ENCODE measurements at regions not wholly inside any gene's neighbourhood (a gene's known extent, or its start where the extent isn't known, plus 50 kb on each side); places are given as distances from the start of the nearest gene placed in this dataset.

DNA sequence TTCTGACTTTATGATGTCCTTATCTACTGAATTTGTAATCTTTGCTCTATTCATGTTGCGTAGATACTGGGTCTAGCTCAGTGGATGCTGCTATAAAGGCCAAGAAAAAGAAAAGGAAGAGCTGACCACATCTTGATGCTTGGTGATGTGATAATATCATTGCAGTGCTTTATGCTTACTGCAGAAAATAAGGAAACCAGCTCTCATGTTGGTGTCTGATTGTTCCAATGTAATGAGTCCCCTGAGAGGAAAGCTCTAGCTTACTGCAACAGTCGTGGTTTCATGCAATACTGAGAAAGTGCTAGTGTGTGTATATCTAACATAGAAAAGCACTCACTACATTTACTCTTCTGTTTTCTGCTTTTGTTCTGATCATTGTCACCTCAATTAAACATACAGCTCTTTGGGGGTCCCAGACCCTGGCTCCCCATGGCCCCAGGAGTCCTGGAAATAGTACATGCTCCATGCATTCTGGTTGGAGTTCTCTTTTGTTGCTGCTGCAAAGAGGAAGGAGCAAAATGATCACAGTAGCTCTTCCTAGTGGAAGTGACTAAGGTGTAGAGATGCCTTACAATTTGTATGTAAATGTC lies 338.8 kb downstream of the CYRIA start:
- no peak for DNase-seq

DNA sequence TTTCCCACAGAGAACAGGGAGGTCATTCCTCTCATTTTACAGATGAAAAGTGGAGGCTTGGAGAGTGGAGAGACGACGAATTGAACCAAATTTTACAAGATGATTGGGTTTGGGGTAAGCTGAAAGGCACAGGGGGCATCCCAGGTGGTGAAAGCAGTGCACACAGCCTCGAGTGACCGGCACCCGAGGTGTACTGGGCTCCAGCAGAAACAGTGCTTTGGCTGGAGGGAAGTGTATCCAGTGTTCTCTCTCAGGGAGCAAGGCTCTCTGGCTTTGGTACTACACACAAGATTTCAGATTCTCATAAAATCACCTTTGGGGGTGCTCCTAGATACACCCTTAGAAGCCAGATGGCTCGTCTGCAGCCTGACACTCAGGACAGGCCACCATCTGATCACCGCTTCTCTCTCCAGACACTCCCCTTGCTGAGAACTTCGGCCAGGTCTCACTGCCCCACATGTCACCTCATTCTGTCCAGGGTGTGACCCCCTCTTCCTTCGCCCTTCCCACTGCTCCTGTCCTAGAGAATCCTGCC lies 339.6 kb downstream of the CYRIA start:
- no peak for DNase-seq

DNA sequence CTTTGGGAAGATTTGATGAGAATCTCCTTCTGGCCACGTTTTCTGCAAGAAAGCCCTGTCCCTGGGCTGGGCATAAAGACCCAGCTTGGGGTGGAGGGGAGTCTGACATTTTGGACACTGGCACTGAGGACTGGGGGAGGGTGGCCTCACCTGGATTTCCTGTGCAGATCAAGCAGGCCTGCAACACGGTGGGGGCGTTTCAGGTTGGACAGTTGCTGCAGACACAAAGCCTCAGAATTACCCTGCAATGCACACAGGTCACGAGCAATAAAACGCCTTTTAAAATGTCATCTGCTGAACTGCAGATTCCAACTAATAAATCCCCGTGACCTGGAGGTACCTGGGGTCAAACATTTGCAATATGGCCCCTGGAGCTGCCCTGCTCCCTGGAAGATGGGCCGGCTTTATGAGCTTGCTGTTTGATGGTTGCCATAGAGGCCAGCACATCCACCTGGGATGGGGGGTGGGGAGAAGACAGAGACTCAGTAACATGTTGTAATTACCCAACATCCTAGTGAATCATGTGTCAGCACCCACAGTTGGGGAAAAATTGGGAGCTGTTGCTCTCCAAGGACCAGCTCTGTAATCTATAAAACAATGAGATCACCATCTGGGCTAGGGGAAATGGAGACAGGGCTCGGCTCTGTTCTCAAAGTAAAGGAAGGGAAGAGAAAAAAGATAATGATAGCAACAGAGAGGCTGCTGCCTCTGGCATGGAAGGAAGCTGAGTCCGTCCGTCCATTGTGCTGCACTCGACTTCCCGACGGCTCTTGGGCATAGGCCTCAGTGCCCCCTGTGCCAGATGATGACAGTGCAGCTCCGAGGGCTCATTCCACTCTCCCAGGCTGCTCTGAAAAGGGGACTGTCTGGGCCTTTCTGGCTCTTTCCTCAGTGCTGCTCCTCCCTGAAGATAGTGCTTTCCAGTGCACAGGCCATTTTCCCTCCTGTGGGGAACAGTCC lies 340.3 kb downstream of the CYRIA start:
- no peak for DNase-seq

DNA sequence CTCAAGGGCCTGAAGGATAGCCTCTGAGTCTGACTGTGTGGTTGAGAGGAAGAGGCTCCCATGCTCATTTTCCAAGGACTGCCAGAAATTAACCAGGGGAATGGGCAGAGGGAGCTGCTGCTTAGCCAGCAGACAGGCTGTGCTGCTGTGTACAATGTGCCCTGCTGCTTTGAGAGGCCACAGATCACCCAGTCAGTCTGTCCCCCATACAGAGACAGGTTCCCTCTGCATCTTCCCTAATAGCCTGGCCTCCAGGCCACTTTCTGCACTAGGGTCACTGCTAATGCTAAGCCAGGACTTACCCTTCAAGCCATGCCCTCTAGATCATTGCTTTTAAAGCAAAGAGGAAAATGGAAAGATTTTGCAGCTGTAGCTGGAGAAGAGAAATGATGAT lies 341.1 kb downstream of the CYRIA start:
- no peak for DNase-seq

DNA sequence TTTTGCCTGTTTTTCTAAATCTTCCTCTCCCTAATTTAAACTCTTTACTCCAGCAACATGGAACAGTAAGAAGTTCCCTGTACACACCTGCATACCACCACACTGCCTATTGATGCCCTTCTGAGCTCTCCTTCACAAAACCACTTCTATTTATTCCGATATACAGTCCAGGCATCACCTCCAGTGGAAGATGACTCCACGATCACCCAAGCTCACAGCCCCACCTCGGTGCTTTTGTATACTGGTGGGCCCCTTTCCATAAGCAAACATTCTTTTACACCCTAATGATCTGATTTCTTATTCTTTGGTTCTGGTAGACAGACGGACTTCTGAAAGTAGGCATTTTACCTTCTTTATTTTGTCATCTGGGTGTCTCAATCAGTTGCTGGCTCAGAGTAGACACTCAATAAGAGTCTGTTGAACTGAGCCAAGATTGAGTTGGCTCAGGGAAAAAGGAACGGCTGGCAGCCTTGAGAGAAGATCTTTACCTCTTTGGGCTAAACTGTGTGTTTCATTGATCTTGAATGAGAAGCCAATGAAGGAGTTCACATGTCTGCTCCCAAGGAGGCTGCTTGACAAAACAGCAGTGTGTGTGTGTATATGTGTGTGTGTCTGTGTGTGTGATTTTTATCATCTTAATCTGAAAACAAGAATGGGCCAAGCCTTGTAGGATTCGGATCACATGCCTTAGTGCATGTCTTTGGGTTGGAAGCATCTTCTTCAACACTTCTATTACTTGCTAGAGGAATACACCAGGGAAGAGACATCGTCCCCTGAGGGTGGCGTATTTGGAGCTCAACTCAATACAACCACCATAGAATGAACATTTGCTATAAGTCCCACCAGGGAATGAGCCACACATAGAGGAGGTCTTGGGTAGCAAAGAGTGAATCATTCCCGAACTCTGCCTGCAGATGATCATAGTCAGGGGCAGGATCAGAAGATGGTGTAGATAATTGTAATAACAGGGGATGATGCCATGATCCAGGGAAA lies 341.8 kb downstream of the CYRIA start:
- no peak for DNase-seq

DNA sequence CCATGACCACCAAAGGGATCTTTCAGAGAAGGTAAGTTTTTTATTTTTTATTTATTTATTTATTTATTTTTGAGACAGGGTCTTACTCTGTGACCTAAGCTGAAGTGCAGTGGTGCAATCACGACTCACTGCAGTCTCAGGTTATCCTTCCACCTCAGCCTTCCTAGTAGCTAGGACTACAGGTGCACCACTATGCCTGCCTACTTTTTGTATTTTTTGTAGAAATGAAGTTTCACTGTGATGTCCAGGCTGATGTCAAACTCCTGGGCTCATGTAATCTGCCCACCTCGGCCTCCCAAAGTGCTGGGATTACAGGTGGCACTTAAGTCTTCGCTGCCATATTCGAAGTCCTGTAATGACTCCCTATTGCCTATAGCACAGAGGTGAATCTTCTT lies 342.5 kb downstream of the CYRIA start:
- no peak for DNase-seq

DNA sequence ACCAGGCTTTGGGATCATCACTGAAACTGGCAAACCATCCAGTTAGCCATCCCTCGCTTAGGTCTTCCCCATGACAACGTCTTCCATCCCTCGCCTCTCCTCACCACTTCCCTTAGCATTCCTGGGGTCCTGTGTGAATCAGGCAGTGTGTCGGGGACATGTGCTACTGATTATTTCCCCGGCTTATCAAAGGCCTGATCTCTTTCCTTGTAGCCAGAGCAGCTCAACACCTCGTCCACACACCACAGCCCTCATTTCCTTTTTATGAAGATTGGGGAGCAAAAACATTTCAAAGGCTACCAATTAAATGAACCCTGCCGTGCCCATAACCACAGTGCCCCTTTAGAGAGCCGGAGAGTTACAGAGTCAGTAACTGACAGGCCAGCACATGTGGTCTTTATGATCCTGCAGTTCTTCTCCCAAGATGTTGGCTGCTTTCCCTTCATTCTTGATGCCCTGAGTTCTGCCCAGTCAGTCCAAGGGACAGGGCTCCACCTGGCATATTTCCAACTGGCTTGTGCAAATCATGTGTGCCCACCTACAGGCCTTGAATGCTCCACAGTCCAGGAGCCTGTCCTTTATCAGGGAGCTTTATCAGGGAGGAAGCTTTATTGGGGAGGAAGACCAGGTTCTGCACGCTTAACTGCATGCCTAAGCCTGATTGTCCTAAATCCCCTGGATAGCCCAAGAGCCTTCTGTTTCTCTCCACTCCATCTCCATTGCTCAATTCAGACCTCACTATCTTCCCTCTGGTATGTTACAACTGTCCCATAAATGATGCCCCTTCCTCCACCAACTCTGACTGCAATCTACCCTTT lies 343.1 kb downstream of the CYRIA start:
- DNase-seq: no peak

DNA sequence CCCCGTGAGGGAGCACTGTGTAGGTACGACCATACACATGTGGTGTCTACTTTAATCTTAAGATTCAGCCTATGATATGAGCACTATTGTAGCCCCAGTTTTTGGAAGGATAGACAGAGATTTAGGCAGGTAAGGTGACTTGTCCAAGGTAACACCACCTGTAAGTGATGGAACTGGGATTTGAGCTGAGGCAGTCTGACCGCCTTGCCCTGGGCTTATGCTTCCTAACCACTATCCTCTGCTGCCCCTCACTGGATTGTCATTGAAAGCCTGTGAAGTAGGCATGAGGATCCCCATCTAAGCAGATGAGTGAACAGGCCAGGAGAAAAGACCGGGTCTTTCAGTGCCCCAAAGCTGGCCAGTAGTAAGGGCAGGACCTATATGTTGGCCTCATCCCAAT lies 343.8 kb downstream of the CYRIA start:
- no peak for DNase-seq

DNA sequence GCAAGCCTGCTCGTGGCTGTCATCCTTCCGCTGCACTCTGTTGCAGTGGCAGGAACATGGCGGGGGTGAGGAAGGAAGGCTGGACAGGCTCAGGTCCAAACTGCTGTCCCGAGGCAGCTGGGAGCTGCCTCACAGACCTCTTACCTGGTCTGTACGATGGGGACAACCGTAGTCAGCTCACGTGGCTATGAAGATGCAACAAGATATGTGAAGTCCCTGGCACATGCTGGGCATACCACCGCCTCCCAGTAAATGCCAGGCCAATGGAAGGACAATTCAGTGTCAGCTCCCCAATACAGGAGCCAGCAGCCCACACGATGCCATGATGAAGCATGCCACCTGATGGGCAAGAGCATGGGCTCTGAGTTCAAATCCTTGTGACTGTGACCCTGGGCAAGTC lies 344.4 kb downstream of the CYRIA start:
- no peak for DNase-seq

DNA sequence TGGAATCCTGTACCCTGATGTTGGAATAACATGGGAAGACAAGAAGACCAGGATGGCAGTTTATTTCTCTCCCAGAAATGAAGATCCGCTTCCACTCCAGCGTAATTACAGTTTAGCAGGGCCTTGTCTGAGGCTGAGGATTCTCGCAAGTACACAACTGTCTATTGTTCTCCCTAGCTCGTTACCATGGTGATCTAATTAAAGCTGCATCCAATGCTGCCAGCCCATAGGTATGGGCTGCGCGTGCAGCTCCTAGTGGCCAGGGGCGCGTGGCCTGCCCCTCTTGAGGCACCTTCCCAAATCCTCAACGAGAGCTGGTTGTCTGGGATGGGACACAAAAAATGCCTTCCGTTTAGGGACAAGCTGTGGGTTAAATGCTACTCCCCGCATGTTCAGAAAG lies 344.9 kb downstream of the CYRIA start:
- no peak for DNase-seq

DNA sequence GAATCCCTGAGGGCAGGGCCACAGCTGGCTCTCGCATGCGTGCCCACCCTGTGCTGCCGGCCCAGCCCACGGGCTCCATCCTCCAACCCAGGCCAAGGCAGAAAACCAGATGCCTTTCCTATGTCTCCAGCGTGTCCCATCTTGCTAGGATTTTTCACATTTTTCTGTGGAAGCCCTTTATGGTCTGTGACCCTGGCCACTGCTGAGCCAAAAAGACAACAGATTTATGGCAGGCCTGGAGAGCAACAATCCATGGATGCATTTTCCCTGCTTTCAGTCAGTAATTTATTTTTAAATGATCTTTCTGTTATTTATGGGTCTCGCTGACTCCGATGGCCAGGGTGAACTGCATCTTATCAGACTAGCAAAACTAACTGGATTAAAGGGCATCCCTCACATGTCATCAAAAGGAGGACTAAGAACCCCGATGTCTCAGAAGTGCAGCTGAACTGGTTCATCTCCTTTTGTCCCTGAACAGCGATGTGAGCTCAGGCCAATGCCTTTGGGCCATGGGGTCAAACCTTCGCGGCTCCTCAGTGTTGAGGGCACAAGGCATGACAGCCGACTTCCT lies 346.0 kb downstream of the CYRIA start:
- no peak for DNase-seq

DNA sequence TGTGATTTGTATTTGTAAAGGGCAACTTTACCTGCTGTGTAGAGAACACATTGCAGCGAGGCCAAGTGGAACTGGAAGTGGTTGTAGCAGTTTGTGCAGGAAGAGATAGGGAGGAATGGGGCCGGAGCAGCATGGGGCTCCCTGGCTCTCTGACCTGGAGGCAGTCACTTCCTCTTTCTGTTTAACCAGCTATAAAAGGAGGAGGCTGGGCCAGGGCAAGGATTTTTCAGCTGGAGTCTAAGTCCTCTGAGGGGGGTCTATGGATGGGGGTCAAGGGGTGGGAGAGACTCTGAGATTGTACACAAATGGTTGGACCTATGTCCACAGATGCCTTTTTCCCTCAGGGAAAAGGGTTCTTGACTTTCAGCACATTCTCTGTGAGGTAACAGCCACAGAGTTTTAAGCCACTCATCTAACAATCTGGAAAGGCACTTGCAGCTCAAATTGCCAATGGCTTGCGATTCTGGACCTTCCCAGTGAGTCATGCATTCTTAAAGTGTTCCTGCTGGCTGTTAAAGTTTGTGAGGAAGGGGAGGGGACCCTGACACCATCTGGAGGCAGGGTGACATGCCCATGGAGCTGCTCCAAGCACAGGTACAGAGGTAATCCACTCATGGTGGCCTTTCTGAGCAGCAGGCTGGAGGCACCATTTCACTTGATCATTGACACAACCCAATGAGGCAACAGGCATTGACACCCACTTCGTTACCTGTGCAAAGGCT lies 347.0 kb downstream of the CYRIA start:
- no peak for DNase-seq

DNA sequence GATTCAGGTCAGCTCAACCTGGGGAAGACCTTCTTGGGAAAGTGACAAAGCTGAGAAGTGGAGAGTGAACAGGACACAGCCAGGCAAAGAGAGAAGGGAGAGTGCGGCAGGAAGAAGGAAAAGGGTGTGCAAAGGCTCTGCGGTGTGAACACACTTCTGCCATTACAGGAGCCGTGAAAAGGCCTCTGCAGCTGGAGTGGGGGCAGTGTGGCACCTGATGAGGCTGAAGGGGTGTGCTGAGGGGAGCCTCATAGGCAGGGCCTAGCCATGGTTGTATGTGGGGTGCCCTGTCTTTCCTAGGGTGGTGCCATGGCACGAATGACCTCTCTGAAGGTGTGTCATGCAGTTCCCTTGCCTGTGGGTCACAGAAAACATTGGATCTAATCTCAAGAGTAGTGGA lies 347.6 kb downstream of the CYRIA start:
- no peak for DNase-seq

DNA sequence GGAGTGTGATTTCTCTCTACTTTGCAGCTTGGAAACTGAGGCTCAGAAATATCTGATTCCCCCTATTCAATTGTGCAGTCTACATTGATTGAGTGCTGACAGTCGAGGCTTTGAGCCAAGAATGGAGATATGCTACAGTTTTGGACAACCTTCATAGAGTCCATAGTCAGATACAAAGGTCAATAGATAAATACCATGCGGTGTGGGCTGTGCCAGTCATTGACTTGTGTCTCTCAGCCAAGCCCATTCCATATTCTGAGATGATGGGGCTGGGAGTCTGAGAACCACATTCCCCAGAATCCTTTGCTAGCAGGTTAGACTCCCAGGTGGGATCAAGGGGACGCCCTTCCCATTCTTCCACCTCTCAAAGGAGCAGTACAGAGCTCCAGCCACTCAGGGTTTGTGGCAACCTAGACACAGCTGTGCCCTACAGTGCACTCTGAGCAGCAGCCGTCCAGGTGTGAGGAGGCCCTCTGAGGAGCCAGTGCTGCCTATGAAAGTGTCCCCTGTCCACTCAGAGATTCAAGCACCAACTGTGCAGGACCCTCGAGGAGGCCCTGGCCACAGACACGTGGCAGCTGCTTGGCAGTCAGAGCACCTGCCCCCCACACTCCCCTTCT lies 348.3 kb downstream of the CYRIA start:
- no peak for DNase-seq

DNA sequence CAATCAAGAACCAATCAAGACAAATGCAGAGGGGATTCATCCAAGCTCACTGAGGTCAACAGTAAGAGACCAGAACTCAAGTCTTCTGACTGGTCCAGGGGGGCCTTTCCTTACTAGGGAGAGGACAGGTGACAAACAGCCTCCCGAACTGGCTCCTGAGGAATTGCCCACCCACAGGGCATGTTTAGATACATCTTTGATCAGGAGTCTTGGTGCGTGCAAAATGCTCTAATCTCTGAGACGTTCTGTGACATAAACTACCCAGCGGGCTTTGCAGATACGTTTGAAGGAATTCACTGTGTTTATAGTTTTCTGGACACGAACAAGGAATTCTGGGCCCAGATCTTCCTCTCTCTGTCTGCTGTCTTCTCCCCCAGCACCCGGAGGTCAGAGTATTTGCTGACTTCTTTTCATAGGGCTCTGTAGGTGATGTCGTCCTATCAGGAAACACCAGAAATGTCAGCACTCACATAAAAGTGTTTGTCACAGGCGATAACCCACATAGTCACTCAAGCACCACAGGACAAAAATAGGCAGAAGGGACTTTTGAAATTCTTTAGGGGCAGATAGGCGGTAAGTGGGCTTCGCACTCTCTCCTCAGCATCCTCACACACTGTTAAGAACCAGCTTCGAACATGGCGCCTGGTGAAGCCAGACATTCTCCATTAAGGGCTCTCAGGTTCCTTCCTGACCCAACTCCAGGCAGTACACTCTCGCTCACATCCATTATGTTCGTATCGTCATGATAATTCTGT lies 349.0 kb downstream of the CYRIA start:
- DNase-seq: no peak

DNA sequence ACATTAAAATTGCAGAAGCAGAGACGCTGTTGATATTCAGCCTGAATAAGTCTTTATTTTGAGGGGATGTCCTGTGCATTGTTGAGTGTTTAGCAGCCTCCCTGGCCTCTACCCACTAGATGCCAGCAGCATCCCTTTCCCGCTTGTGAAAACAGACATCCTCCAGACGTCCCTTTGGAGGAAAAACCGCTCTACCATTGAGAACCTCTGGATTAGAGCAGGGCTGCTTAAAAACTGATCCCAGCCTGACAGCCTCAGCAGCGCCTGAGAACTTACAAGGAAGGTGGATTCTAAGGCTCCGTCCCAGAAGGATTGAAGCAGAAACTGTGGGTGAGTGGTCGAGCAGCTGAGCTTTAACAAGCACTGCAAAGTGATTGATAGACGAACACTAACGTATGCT lies 349.7 kb downstream of the CYRIA start:
- DNase-seq: no peak

DNA sequence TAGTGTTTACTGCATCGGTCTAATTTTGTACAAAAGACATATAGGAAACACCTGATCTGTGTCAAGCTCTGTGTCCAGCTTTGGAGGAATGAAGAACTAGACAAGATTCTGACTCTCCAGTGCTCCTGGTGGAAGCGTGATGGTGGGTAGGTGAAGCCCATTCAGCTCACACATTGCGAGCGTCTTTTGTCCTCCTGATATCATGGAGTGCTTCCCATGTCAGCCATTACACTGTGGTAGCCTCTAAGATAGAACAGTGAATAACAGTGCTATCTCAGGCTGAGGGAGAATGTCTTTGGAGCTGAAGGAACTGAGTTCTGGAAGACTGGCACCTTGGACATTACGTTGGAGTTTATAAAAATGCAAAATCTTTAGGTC lies 350.2 kb downstream of the CYRIA start:
- no peak for DNase-seq

DNA sequence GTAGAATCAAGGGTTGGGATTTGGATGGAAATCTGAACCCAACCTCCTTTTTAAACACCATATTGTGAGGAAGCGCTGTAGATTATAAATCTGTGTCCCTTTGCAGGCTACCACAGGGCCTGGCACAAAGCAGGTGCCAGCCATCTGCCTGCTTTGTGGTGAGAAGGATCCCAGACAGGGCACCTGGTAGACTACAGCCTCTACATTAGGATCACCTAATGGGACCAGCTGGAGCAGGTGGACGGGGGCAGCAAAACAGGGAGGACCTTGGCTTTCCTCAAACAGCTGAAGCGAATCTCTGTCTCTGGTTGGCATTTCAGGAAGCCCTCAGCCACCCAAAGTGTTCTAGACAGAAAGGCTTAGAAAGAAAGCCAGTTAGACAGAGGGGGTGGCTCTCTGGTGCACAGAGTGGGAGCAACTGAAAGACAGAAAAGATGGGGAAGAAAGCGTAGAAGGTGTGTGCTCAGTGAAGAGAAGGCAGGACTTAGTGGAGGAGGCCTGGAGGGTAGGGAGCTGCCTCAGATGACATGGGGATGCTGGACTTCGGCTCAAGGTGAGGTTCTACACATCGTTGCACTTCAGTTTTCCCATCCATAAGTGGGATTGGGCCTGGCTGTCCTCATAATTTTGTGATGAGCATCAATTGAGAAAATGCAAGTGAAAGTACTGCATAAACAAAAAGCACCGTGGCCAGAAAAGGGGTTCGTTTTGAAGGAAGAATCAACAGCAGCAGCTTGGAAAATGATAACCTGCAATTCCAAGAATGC lies 350.8 kb downstream of the CYRIA start:
- DNase-seq: no peak

DNA sequence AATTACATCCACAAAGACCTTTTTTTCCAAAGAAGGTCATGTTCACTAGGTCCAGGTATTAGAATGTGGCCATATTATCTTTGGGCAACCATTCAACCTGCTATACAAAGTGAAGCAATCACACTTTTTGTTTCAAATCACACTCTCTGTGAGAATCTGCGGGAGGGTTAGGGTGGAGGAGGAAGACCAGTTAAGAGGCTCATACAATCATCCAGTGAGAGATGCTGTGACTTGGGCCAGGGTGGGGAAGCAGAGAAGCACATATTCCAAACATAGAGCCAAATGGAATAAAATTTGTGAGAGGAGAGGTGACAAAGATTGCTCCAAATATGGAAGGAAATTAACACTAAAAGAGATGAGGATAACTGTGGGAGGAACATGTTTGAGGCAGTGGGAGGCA lies 351.6 kb downstream of the CYRIA start:
- DNase-seq: no peak
